Loucy (cell line): ENCODE measurements at regions not wholly inside any gene's neighbourhood (a gene's known extent, or its start where the extent isn't known, plus 50 kb on each side); places are given as distances from the start of the nearest gene placed in this dataset.

Experiments
- CTCF ChIP-seq: fragments of 200-600 bp; sonication (generic); conservative IDR thresholded peaks from 2 replicates; pipeline ENCODE4 v1.5.1; 2014; ENCODE audit warnings: mild to moderate bottlenecking, antibody characterized with exemption, low read length
- EZH2phosphoT487 ChIP-seq: fragments of 200-600 bp; IDR thresholded peaks from 2 replicates; pipeline ENCODE4 v1.6.1; 2018; ENCODE audit warnings: antibody characterized with exemption, mild to moderate bottlenecking, moderate library complexity, borderline replicate concordance

GRCh38 chr11:130598433-130598832 lies 150.0 kb downstream of the ADAMTS15 start:
- TF ChIP-seq CTCF (no peak), EZH2phosphoT487 (no peak)
